ENCODE measurements at regions not wholly inside any gene's neighbourhood (a gene's known extent, or its start where the extent isn't known, plus 50 kb on each side); places are given as distances from the start of the nearest gene placed in this dataset.

GRCh38 chr6:41450581-41450980, 95.6 kb upstream of the FOXP4 start:
- TF ChIP-seq EZH2 (IDR thresholded peaks at IDR 0.05) (no peak), POLR2AphosphoS5 (IDR thresholded peaks at IDR 0.05; ENCODE audit: borderline replicate concordance, low read depth, low read length) (no peak), FOXP2 (optimal IDR thresholded peaks at IDR 0.05; ENCODE audit: control extremely low read depth, extremely low read length, insufficient read depth) (no peak)
